Heart left ventricle (tissue), 16 donors: ENCODE measurements at regions not wholly inside any gene's neighbourhood (a gene's known extent, or its start where the extent isn't known, plus 50 kb on each side); places are given as distances from the start of the nearest gene placed in this dataset.

Experiments
- ATAC-seq, 4 donors: fragments of 200-7000 bp; cut with Tn5 transposase; one replicate each; pipeline ENCODE4 v1.9.1; 2020 to 2022; ENCODE audit warnings: moderate library complexity in 4 of 4, mild to moderate bottlenecking in 3 of 4, moderate number of reproducible peaks in 1 of 4
- DNase-seq, 5 donors: peaks; one replicate each; pipeline ENCODE4 v3.0.0-alpha.2; 2020
- H3K27ac ChIP-seq, 12 donors: fragments of 200-600 bp; sonication (generic) in 4 of 12; one replicate each; pipeline versions ENCODE4 v1.5.0 to v1.8.0; 2016 to 2022; ENCODE audit warnings: mild to moderate bottlenecking in 2 of 12
- H3K27me3 ChIP-seq, 9 donors: fragments of 200-600 bp; sonication (generic) in 2 of 9; one replicate each; pipeline versions ENCODE4 v1.5.1 to v1.8.0; 2016 to 2022; ENCODE audit warnings: mild to moderate bottlenecking in 3 of 9
- H3K36me3 ChIP-seq, 9 donors: fragments of 200-600 bp; sonication (generic) in 2 of 9; one replicate each; pipeline versions ENCODE4 v1.5.0 to v1.8.0; 2018 to 2022; ENCODE audit warnings: mild to moderate bottlenecking in 2 of 9
- H3K4me1 ChIP-seq, 12 donors: fragments of 200-600 bp; sonication (generic) in 4 of 12; one replicate each; pipeline versions ENCODE4 v1.5.0 to v1.8.0; 2016 to 2022; ENCODE audit warnings: mild to moderate bottlenecking in 3 of 12
- H3K4me3 ChIP-seq, 12 donors: fragments of 200-600 bp; sonication (generic) in 4 of 12; one replicate each; pipeline versions ENCODE4 v1.5.0 to v1.8.0; 2017 to 2022; ENCODE audit warnings: mild to moderate bottlenecking in 9 of 12, moderate library complexity in 4 of 12
- H3K9me3 ChIP-seq, 12 donors: fragments of 200-600 bp; sonication (generic) in 4 of 12; one replicate each; pipeline versions ENCODE4 v1.5.0 to v1.8.0; 2016 to 2022; ENCODE audit warnings: mild to moderate bottlenecking in 1 of 12
- CTCF ChIP-seq, 12 donors: fragments of 200-600 bp; sonication (generic) in 4 of 12; IDR thresholded peaks; one replicate each; pipeline versions ENCODE4 v1.5.0 to v1.8.0; 2018 to 2022; ENCODE audit warnings: antibody characterized with exemption in 12 of 12, mild to moderate bottlenecking in 5 of 12
- POLR2A ChIP-seq, 2 donors: fragments of 450-650 bp; IDR thresholded peaks; one replicate each; pipeline ENCODE4 v1.6.1; 2017; ENCODE audit warnings: antibody characterized with exemption in 2 of 2, mild to moderate bottlenecking in 2 of 2, moderate library complexity in 2 of 2
- WGBS, 4 donors: extraction: QIAGEN DNeasy Blood & Tissue Kit in 2 of 4; methylation state at CpG; one replicate each; pipeline versions ENCODE4 v1.1.5 to v1.1.7; 2013 to 2018; 5-methylcytosine and 5-hydroxymethylcytosine counted together
- intact Hi-C, 10 donors: fragments of 100-400 bp; cut with DNase I; formaldehyde crosslinking; loops; one replicate each; pipeline versions ENCODE4 v1.11.1 to v1.14.2; 2022
- donor health status: ischemic (EF 13 %, LVEDD 7.1; RV severe dilation, severe dysfunction).
- donor health status: healthy with polysubstance abuse.
- donor health status: DM: no; HTN: yes; CAD: no.
- donor health status: DM: no; HTN: no; CAD: no.
- donor health status: ischemic (EF 25% LVEDD 6.9; RV normal size, moderate dysfunction).
- donor health status: ischemic (EF 25% LVEDD 5.7; RV mildly dilated, moderate dysfunction).
- donor health status: healthy.
- donor health status: DM: yes; HTN: yes; CAD: no.
- donor health status: ischemic (EF 35%, LVEDD 5.7; RV mildly dilated, moderate dysfunction).
- donor health status: nonischemic (EF 11% LVEDD 7.7; RV severe dilation, severe dysfunction).
- donor health status: DM: yes; HTN: yes; CAD: no.
- donor health status: PGD.
- donor health status: ischemic (EF 29% LVEDD 5.4; RV normal size, mild dysfunction).
- donor health status: nonischemic (EF 23%, LVEDD 6.1; RV moderate dilation, normal function).

GRCh38 chr2:147320146-147320545, 524.7 kb upstream of the ACVR2A start:
- intact Hi-C loops: no loop called here
- DNase-seq: no peak
- H3K4me1 ChIP-seq: no peaks in the 10 kb centered on the region
- TF ChIP-seq POLR2A (IDR thresholded peaks at IDR 0.05) (no peak), CTCF (IDR thresholded peaks at IDR 0.05) (no peak)
- H3K27ac ChIP-seq: no peak overlapping the region
- H3K4me3 ChIP-seq: no peak overlapping the region
- H3K27me3 ChIP-seq: no peaks in the 10 kb centered on the region
- ATAC-seq: no peak
- no peaks in the 10 kb centered on the region for H3K36me3 ChIP-seq
- H3K9me3 ChIP-seq: peaks cover 0 to 34% (median 18%) of the 10 kb centered on the region in 12 donors

GRCh38 chr2:147311058-147311430, 533.8 kb upstream of the ACVR2A start:
- no peak for ATAC-seq
- no peaks in the 10 kb centered on the region for H3K4me1 ChIP-seq
- H3K4me3 ChIP-seq: no peak overlapping the region
- intact Hi-C loops: no loop called here
- WGBS, 4 donors: 44 to 55% (median 46%) methylated on average over 3 of the region's 3 CpGs
- H3K27me3 ChIP-seq: no peaks in the 10 kb centered on the region
- no peak overlapping the region for H3K27ac ChIP-seq
- TF ChIP-seq POLR2A (IDR thresholded peaks at IDR 0.05) (no peak), CTCF (IDR thresholded peaks at IDR 0.05) (no peak)
- H3K36me3 ChIP-seq: no peaks in the 10 kb centered on the region
- DNase-seq: no peak
- peaks cover 0 to 8% (median 0%) of the 10 kb centered on the region in 12 donors for H3K9me3 ChIP-seq

GRCh38 chr2:147310335-147311057, 534.3 kb upstream of the ACVR2A start:
- Histone ChIP-seq H3K4me1 (no peaks in the 10 kb centered on the region), H3K27me3 (no peaks in the 10 kb centered on the region), H3K9me3 (peaks cover 0 to 8% (median 0%) of the 10 kb centered on the region in 12 donors), H3K36me3 (no peaks in the 10 kb centered on the region), H3K27ac (no peak overlapping the region), H3K4me3 (no peak overlapping the region)
- WGBS, 4 donors: 81 to 94% (median 93%) methylated on average over 2 of the region's 2 CpGs
- intact Hi-C loops: no loop called here
- ATAC-seq (no peak), DNase-seq (no peak)
- no peak for TF ChIP-seq POLR2A (IDR thresholded peaks at IDR 0.05)
- no peak for TF ChIP-seq CTCF (IDR thresholded peaks at IDR 0.05)

- Histone ChIP-seq H3K27me3 (no peaks in the 10 kb centered on the region), H3K4me1 (no peaks in the 10 kb centered on the region), H3K9me3 (no peaks in the 10 kb centered on the region), H3K36me3 (no peaks in the 10 kb centered on the region), H3K27ac (peak overlapping the region in 1 of 12 donors; percentile 53), H3K4me3 (no peak overlapping the region)
- TF ChIP-seq POLR2A (IDR thresholded peaks at IDR 0.05) (no peak), CTCF (IDR thresholded peaks at IDR 0.05) (no peak)
- intact Hi-C loops: no loop called here
- 83 to 90% (median 87%) methylated on average over 3 of the region's 3 CpGs for WGBS, 4 donors
- ATAC-seq (no peak), DNase-seq (no peak)
Measured at GRCh38 chr2:147297820-147298219, 547.0 kb upstream of the ACVR2A start.
